Neural cell (in vitro differentiated cells): ENCODE measurements at regions not wholly inside any gene's neighbourhood (a gene's known extent, or its start where the extent isn't known, plus 50 kb on each side); places are given as distances from the start of the nearest gene placed in this dataset.

Source experiments
- CTCF ChIP-seq: fragments of 450-650 bp; IDR thresholded peaks from 2 replicates; pipeline ENCODE4 v1.5.1; 2014; ENCODE audit warnings: antibody characterized with exemption, mild to moderate bottlenecking, moderate library complexity; ENCODE audit not compliant: poor library complexity, severe bottlenecking
- RAD21 ChIP-seq: fragments of 450-650 bp; conservative IDR thresholded peaks from 2 replicates; pipeline ENCODE4 v1.6.1; 2014; ENCODE audit warnings: antibody characterized with exemption, mild to moderate bottlenecking, moderate library complexity

- TF ChIP-seq CTCF (no peak), RAD21 (no peak)
These were observed 465.9 kb upstream of the DAB1 start for GRCh38 chr1:57889676-57890320.
